Adrenal gland (tissue), 5 donors: ENCODE measurements at regions not wholly inside any gene's neighbourhood (a gene's known extent, or its start where the extent isn't known, plus 50 kb on each side); places are given as distances from the start of the nearest gene placed in this dataset.

Source experiments
- POLR2A ChIP-seq, 2 donors: fragments of 450-650 bp; IDR thresholded peaks; one replicate each; pipeline ENCODE4 v1.6.1; 2017; ENCODE audit warnings: antibody characterized with exemption in 2 of 2, mild to moderate bottlenecking in 2 of 2, moderate library complexity in 1 of 2
- TF ChIP-seq, protein P1 (sequence below), 6 experiments: fragments of 450-650 bp in 4 of 6; fragments of 200-600 bp in 2 of 6; sonication (generic) in 1 of 6; IDR thresholded peaks; 1 replicate in 5 of 6; 2 replicates in 1 of 6; pipeline versions ENCODE4 v1.5.1 to v1.8.0; 2016 to 2021; ENCODE audit warnings: antibody characterized with exemption in 6 of 6, mild to moderate bottlenecking in 2 of 6, moderate library complexity in 1 of 6
- donor health status: DM: no; HTN: no; CAD: no.

- TF ChIP-seq, protein P1, sequence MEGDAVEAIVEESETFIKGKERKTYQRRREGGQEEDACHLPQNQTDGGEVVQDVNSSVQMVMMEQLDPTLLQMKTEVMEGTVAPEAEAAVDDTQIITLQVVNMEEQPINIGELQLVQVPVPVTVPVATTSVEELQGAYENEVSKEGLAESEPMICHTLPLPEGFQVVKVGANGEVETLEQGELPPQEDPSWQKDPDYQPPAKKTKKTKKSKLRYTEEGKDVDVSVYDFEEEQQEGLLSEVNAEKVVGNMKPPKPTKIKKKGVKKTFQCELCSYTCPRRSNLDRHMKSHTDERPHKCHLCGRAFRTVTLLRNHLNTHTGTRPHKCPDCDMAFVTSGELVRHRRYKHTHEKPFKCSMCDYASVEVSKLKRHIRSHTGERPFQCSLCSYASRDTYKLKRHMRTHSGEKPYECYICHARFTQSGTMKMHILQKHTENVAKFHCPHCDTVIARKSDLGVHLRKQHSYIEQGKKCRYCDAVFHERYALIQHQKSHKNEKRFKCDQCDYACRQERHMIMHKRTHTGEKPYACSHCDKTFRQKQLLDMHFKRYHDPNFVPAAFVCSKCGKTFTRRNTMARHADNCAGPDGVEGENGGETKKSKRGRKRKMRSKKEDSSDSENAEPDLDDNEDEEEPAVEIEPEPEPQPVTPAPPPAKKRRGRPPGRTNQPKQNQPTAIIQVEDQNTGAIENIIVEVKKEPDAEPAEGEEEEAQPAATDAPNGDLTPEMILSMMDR (IDR thresholded peaks at IDR 0.05) = no peak
- TF ChIP-seq POLR2A (IDR thresholded peaks at IDR 0.05) = no peak
Observed at GRCh38 chr6:144936764-144937163, 651.6 kb downstream of the UTRN start.
